OCI-LY3 (cell line): ENCODE measurements at regions not wholly inside any gene's neighbourhood (a gene's known extent, or its start where the extent isn't known, plus 50 kb on each side); places are given as distances from the start of the nearest gene placed in this dataset.

ENCODE experiments used
- H2AFZ ChIP-seq: fragments of 200-600, 300-600 bp; shearing (Covaris generic); 2 replicates; pipeline ENCODE4 v1.6.0; 2014; ENCODE audit warnings: antibody characterized with exemption, low read depth, low read length
- H3K27ac ChIP-seq: fragments of 200-600, 300-600 bp; sonication (generic); 2 replicates; pipeline ENCODE4 v1.5.1; 2014; ENCODE audit warnings: mild to moderate bottlenecking, low read length, moderate library complexity, mixed read lengths
- H3K27me3 ChIP-seq: fragments of 200-600, 300-600 bp; sonication (generic); 2 replicates; pipeline ENCODE4 v1.6.1; 2014; ENCODE audit warnings: low read depth, low read length, mixed read lengths
- H3K36me3 ChIP-seq: fragments of 200-600, 300-600 bp; sonication (generic); replicated peaks from 2 replicates; pipeline ENCODE3; 2014; ENCODE audit warnings: low read depth, low read length, mixed read lengths
- H3K4me1 ChIP-seq: fragments of 300-600, 200-600 bp; sonication (generic); 2 replicates; pipeline ENCODE4 v1.6.1; 2014; ENCODE audit warnings: low read length, mixed read lengths
- H3K4me2 ChIP-seq: fragments of 200-600, 300-600 bp; sonication (generic); 2 replicates; pipeline ENCODE4 v1.6.1; 2014; ENCODE audit warnings: low read length, mixed read lengths
- H3K4me3 ChIP-seq: fragments of 300-600, 200-600 bp; sonication (generic); 2 replicates; pipeline ENCODE4 v1.5.1; 2014; ENCODE audit warnings: antibody characterized with exemption, mild to moderate bottlenecking, low read length, moderate library complexity
- H3K79me2 ChIP-seq: fragments of 300-600, 200-600 bp; shearing (Covaris generic); 2 replicates; pipeline ENCODE4 v1.6.1; 2014; ENCODE audit warnings: mild to moderate bottlenecking, low read length, mixed read lengths
- H3K9ac ChIP-seq: fragments of 300-600, 200-600 bp; shearing (Covaris generic); 2 replicates; pipeline ENCODE4 v1.6.0; 2014; ENCODE audit warnings: mild to moderate bottlenecking, low read length, moderate library complexity
- H3K9me3 ChIP-seq: fragments of 200-600, 300-600 bp; shearing (Covaris generic); 2 replicates; pipeline ENCODE4 v1.6.1; 2014; ENCODE audit warnings: low read length, mixed read lengths; ENCODE audit not compliant: insufficient read depth
- H4K20me1 ChIP-seq: fragments of 200-600, 300-600 bp; sonication (generic); 2 replicates; pipeline ENCODE4 v1.6.1; 2016; ENCODE audit warnings: low read length, mixed read lengths; ENCODE audit not compliant: insufficient read depth
- EZH2phosphoT487 ChIP-seq: fragments of 200-600 bp; shearing (Covaris generic); IDR thresholded peaks from 2 replicates; pipeline ENCODE4 v1.6.1; 2018; ENCODE audit warnings: antibody characterized with exemption, mixed run types, low read depth
- TF ChIP-seq, protein P1 (sequence below): fragments of 200-600, 300-600 bp; sonication (generic); IDR thresholded peaks from 2 replicates; pipeline ENCODE4 v1.5.1; 2014; ENCODE audit warnings: antibody characterized with exemption, low read length, low read depth

GRCh38 chr1:30405631-30406212 is 317.7 kb downstream of the MATN1 start:
- H3K4me1 ChIP-seq: peaks cover 7% of the 10 kb centered on the region; the same call in 1 of the 2 replicates
- H3K36me3 ChIP-seq: no peaks in the 10 kb centered on the region
- no peak overlapping the region for H3K9ac ChIP-seq
- H3K4me3 ChIP-seq: no peak overlapping the region
- no peak overlapping the region for H2AFZ ChIP-seq
- H3K27me3 ChIP-seq: no peaks in the 10 kb centered on the region; the same call in 1 of the 2 replicates
- TF ChIP-seq, protein P1, sequence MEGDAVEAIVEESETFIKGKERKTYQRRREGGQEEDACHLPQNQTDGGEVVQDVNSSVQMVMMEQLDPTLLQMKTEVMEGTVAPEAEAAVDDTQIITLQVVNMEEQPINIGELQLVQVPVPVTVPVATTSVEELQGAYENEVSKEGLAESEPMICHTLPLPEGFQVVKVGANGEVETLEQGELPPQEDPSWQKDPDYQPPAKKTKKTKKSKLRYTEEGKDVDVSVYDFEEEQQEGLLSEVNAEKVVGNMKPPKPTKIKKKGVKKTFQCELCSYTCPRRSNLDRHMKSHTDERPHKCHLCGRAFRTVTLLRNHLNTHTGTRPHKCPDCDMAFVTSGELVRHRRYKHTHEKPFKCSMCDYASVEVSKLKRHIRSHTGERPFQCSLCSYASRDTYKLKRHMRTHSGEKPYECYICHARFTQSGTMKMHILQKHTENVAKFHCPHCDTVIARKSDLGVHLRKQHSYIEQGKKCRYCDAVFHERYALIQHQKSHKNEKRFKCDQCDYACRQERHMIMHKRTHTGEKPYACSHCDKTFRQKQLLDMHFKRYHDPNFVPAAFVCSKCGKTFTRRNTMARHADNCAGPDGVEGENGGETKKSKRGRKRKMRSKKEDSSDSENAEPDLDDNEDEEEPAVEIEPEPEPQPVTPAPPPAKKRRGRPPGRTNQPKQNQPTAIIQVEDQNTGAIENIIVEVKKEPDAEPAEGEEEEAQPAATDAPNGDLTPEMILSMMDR: no peak
- no peak for TF ChIP-seq EZH2phosphoT487
- no peak overlapping the region for H3K4me2 ChIP-seq
- no peaks in the 10 kb centered on the region for H3K9me3 ChIP-seq
- H3K27ac ChIP-seq: no peak overlapping the region
- H3K79me2 ChIP-seq: no peaks in the 10 kb centered on the region
- no peaks in the 10 kb centered on the region for H4K20me1 ChIP-seq

DNA sequence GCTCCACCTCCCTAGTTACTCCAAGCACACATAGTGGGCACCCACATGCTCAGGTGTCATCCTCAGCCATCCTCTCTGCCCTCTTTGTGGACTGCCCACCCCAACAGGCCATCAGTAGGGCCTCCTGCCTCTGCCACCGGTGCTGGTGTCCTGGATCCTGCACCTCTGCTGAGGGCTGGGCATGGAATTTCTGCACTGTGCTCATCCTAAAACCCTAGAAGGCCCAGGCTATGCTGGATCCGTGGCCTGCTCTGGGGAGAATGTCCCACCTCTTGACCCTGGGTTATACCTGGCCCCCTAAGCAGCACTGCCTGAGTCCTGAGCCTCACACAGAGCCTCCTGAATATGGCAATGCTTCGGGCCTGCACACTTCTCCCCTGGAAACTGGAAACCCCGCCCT is 318.3 kb downstream of the MATN1 start:
- Histone ChIP-seq H3K4me3 (no peak overlapping the region), H3K27me3 (no peaks in the 10 kb centered on the region), H3K4me1 (peaks cover 7% of the 10 kb centered on the region; the same call in 1 of the 2 replicates), H3K27ac (no peak overlapping the region), H3K4me2 (no peak overlapping the region), H2AFZ (no peak overlapping the region), H4K20me1 (no peaks in the 10 kb centered on the region), H3K9me3 (no peaks in the 10 kb centered on the region), H3K9ac (no peak overlapping the region), H3K36me3 (no peaks in the 10 kb centered on the region), H3K79me2 (no peaks in the 10 kb centered on the region)
- TF ChIP-seq EZH2phosphoT487: no peak

GRCh38 chr1:30404341-30404740 is 319.0 kb downstream of the MATN1 start:
- H3K36me3 ChIP-seq: no peaks in the 10 kb centered on the region
- H2AFZ ChIP-seq: no peak overlapping the region
- H3K9me3 ChIP-seq: no peaks in the 10 kb centered on the region
- peaks cover 5% of the 10 kb centered on the region; the same call in 1 of the 2 replicates for H3K4me1 ChIP-seq
- H3K4me3 ChIP-seq: no peak overlapping the region
- H4K20me1 ChIP-seq: no peaks in the 10 kb centered on the region
- H3K9ac ChIP-seq: no peak overlapping the region
- H3K4me2 ChIP-seq: no peak overlapping the region
- TF ChIP-seq, protein P1: no peak
- TF ChIP-seq EZH2phosphoT487: no peak
- H3K79me2 ChIP-seq: no peaks in the 10 kb centered on the region
- H3K27ac ChIP-seq: no peak overlapping the region
- H3K27me3 ChIP-seq: no peaks in the 10 kb centered on the region

GRCh38 chr1:30403726-30404125 is 319.7 kb downstream of the MATN1 start:
- Histone ChIP-seq H2AFZ (no peak overlapping the region), H3K4me2 (no peak overlapping the region), H3K27me3 (no peaks in the 10 kb centered on the region), H3K79me2 (no peaks in the 10 kb centered on the region), H4K20me1 (no peaks in the 10 kb centered on the region), H3K4me3 (no peak overlapping the region), H3K9me3 (no peaks in the 10 kb centered on the region), H3K27ac (no peak overlapping the region), H3K9ac (no peak overlapping the region), H3K36me3 (no peaks in the 10 kb centered on the region), H3K4me1 (no peaks in the 10 kb centered on the region)
- TF ChIP-seq EZH2phosphoT487: no peak
- TF ChIP-seq, protein P1: no peak
